CD4-positive, alpha-beta T cell treated with Interleukin-12 subunit alpha and Interleukin-12 subunit beta, for 1 hour (primary cell): ENCODE measurements at regions not wholly inside any gene's neighbourhood (a gene's known extent, or its start where the extent isn't known, plus 50 kb on each side); places are given as distances from the start of the nearest gene placed in this dataset.
"Not testable (repeated sequence)": the region's sequence is repeated elsewhere in the genome, so short reads cannot be mapped to it uniquely, and the experiment has no call there.

Experiments used
- DNase-seq: peaks from one replicate; pipeline ENCODE4 v3.0.0-alpha.2; 2020

- DNase-seq, result no peak
These were observed 74.8 kb upstream of the BMP2 start for GRCh38 chr20:6692566-6693173.

- no peak for DNase-seq
These were observed 76.0 kb upstream of the BMP2 start for GRCh38 chr20:6691516-6691915.

- DNase-seq, result no peak
These were observed 78.0 kb upstream of the BMP2 start for GRCh38 chr20:6689339-6689973.

- no peak for DNase-seq
These were observed 81.3 kb upstream of the BMP2 start for GRCh38 chr20:6686171-6686570.

GRCh38 chr20:6685626-6686025, 81.9 kb upstream of the BMP2 start:
- DNase-seq, result no peak

- no peak for DNase-seq
These were observed 82.3 kb upstream of the BMP2 start for GRCh38 chr20:6685181-6685582.

GRCh38 chr20:6683021-6683977, 84.2 kb upstream of the BMP2 start:
- DNase-seq, result no peak

GRCh38 chr20:6680854-6681253, 86.6 kb upstream of the BMP2 start:
- no peak for DNase-seq

- DNase-seq, result no peak
These were observed 87.0 kb upstream of the BMP2 start for GRCh38 chr20:6680441-6680840.

- DNase-seq, result no peak
These were observed 88.4 kb upstream of the BMP2 start for GRCh38 chr20:6679086-6679485.

- no peak for DNase-seq
These were observed 89.4 kb upstream of the BMP2 start for GRCh38 chr20:6678101-6678500.

GRCh38 chr20:6674831-6675230, 92.7 kb upstream of the BMP2 start:
- no peak for DNase-seq

GRCh38 chr20:6673071-6673470, 94.4 kb upstream of the BMP2 start:
- DNase-seq, result no peak

GRCh38 chr20:6671829-6672228, 95.7 kb upstream of the BMP2 start:
- DNase-seq, result no peak

GRCh38 chr20:6668546-6668945, 98.9 kb upstream of the BMP2 start:
- no peak for DNase-seq

- no peak for DNase-seq
These were observed 101.7 kb upstream of the BMP2 start for GRCh38 chr20:6665621-6666355.

- DNase-seq, result no peak
These were observed 102.3 kb upstream of the BMP2 start for GRCh38 chr20:6665161-6665560.

- DNase-seq, result no peak
These were observed 102.9 kb upstream of the BMP2 start for GRCh38 chr20:6664574-6664973.

- DNase-seq, result no peak
These were observed 103.6 kb upstream of the BMP2 start for GRCh38 chr20:6663751-6664388.

GRCh38 chr20:6663104-6663503, 104.4 kb upstream of the BMP2 start:
- DNase-seq, result no peak

- no peak for DNase-seq
These were observed 105.2 kb upstream of the BMP2 start for GRCh38 chr20:6662309-6662708.

- no peak for DNase-seq
These were observed 107.0 kb upstream of the BMP2 start for GRCh38 chr20:6660441-6660840.

GRCh38 chr20:6658909-6659308, 108.6 kb upstream of the BMP2 start:
- not testable (repeated sequence) for DNase-seq
